Pons (tissue), 1 donor: ENCODE measurements at regions not wholly inside any gene's neighbourhood (a gene's known extent, or its start where the extent isn't known, plus 50 kb on each side); places are given as distances from the start of the nearest gene placed in this dataset.
A peak's percentile ranks its signal among the peaks of the same experiment; 100 is the strongest.

ENCODE experiments used
- DNase-seq: peaks from one replicate; pipeline ENCODE4 v3.0.0-alpha.2; 2016; ENCODE audit warnings: low spot score

- no peak for DNase-seq
Measured at GRCh38 chr11:70872299-70872698, 380.1 kb downstream of the SHANK2 start.

GRCh38 chr11:70872955-70873735 is 379.2 kb downstream of the SHANK2 start:
- DNase-seq: no peak

- DNase-seq: peak; percentile 12
Measured at GRCh38 chr11:70873736-70874412, 378.5 kb downstream of the SHANK2 start.

GRCh38 chr11:70876685-70877084 is 375.7 kb downstream of the SHANK2 start:
- no peak for DNase-seq

- no peak for DNase-seq
Measured at GRCh38 chr11:70877151-70877550, 375.2 kb downstream of the SHANK2 start.

- DNase-seq: no peak
Measured at GRCh38 chr11:70878366-70878765, 374.0 kb downstream of the SHANK2 start.

GRCh38 chr11:70879601-70880285 is 372.6 kb downstream of the SHANK2 start:
- DNase-seq: no peak

- no peak for DNase-seq
Measured at GRCh38 chr11:70880416-70880815, 372.0 kb downstream of the SHANK2 start.

GRCh38 chr11:70881948-70882715 is 370.2 kb downstream of the SHANK2 start:
- DNase-seq: no peak

GRCh38 chr11:70882716-70883085 is 369.7 kb downstream of the SHANK2 start:
- no peak for DNase-seq

- DNase-seq: no peak
Measured at GRCh38 chr11:70883323-70883940, 368.9 kb downstream of the SHANK2 start.

GRCh38 chr11:70883973-70884623 is 368.3 kb downstream of the SHANK2 start:
- DNase-seq: no peak

- peak; percentile 10 for DNase-seq
Measured at GRCh38 chr11:70885281-70886231, 366.8 kb downstream of the SHANK2 start.

- no peak for DNase-seq
Measured at GRCh38 chr11:70886256-70886655, 366.1 kb downstream of the SHANK2 start.

- DNase-seq: no peak
Measured at GRCh38 chr11:70886676-70887541, 365.5 kb downstream of the SHANK2 start.

GRCh38 chr11:70887542-70887827 is 364.9 kb downstream of the SHANK2 start:
- no peak for DNase-seq

- DNase-seq: no peak
Measured at GRCh38 chr11:70888061-70888460, 364.3 kb downstream of the SHANK2 start.

- no peak for DNase-seq
Measured at GRCh38 chr11:70889411-70889810, 363.0 kb downstream of the SHANK2 start.

GRCh38 chr11:70891844-70892380 is 360.5 kb downstream of the SHANK2 start:
- no peak for DNase-seq
